Ammon's horn (tissue), 1 donor: ENCODE measurements at regions not wholly inside any gene's neighbourhood (a gene's known extent, or its start where the extent isn't known, plus 50 kb on each side); places are given as distances from the start of the nearest gene placed in this dataset.

Source experiments
- DNase-seq: peaks from one replicate; pipeline ENCODE4 v3.0.0-alpha.2; 2016; ENCODE audit warnings: low spot score

DNA sequence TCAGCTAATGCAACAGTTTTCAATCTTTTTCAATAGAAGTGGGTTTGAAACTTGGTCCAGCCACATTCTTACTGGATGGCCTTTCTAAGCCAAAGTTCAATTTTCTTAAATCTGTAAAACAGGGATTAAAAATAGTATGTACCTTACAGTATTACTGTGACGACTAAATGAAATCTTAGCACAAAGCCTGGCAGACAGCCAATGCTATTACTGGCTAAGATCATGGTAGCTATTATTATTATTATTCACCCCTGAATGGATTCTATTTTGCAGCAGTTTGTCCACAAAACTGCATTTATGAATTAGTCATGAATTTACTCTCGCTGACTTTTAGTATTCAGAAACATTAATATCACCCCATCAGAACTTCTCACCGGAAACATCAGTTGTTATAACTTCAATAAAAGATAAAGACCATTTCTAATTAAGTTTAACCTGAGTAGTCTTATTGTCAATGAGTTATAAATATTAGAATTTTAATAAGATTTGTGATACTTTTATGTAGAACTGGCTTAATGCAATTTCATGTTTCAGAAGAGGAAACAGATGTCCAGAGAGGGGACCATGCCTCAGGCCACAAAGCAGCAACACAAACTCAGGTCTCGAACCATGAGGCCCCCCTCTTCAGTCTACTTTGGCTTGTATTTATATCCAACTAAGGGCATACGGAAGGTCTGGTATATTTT is 468.2 kb downstream of the ARHGEF28 start:
- no peak for DNase-seq

DNA sequence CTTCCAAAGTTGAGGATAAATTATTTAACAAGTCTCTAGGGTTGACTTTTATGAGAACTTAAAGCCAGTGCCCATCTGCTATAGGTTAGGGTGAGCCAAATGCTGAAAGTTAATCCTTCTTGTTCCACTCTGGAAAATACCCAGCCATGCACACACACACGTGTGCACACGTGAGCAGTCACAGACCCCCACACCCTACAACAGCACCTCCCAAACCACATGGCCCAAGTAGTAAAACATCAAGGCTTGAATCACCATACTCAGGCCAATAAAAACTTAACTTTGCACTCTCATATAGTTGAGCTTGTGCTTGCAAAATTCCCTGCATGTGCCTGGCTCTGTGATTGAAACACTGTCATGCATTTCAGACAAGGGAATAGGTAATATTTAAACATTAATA is 467.6 kb downstream of the ARHGEF28 start:
- DNase-seq = no peak

DNA sequence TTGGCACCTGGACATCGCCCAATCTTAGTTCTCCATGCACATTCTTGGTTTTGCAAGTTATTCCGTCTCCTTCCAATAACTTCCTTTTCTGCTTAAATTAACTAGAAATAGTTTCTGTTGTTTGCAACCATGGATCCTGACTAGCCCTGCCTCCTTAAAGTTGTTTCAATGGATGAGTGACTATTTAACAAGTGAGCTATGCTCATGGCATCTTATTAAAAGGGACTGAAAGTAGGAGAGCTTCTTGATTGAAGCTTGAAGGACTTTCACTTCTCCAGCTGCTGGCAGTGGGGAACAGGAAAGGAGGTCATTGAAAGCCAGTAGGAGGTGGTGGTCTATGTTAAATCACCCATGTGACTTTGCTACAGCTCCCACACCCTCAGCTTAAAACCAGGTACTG is 466.8 kb downstream of the ARHGEF28 start:
- DNase-seq = no peak

DNA sequence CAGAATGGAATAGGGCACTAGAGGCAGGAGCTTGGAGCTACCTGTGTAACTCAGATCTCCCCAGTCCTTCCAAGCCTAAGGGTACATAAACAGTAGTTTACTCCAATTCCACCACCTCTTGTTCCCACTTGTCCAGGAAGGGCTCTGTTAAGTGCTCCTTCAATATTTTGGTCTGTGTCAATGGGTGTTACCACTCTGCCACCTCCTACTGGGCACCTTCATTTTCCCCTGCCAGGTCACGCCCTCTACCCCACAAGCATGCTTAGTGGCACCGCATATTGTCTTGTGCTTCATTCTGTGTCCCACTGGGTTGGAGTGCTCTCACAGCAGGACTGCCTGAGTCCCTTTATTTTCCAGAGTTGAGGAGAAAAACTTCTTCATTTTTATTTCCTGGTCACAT is 459.8 kb downstream of the ARHGEF28 start:
- DNase-seq = no peak

DNA sequence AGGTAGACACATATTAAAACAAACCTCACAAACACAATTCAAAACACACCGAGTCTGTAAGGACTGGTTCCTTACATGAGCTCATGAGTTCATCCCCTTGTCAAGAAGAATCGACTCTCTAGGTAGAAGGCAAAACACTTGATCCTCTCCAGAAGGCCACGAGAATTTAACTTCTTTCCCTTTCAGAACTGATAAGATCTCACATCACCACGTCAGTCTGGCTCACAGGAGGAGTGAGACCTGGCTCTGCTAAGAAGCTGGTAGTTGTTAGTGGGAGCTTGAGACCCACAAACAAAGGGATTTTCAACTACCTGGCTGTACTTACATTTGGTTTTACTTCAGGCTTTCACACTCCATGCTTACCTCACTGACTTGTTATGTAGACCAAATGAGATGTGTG is 459.2 kb downstream of the ARHGEF28 start:
- no peak for DNase-seq

DNA sequence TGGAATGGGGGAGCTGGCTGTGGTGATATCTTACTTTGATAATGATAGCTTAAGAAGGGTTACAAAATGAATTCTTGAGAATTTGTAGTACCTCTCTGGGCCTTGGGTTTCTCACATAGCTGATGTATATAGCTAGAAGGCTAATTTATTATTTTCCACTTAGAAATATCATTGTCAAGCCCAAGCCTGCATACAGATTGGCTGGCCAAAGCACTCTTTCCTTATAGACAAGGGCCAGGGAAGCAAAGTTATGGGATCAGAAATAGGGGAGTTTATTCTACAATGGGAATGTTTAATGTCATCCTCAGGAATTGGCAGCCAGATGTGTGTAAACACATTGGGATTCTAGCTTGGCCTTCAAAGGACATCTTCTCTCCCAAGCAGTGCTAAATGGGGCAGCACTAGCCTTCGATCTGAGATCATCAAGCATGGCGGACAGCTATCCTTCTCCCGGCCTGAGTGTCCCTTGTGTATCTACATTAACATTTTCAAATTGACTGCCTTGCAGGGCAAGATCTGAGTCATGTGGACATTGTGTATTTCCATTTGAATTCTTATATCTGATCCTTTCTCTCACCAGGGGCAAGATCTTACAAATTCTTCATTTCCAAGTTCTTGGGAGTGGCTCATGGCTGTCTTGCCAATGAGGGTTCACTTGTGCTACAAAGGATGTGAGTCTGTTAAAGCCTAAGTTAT is 457.2 kb downstream of the ARHGEF28 start:
- no peak for DNase-seq

DNA sequence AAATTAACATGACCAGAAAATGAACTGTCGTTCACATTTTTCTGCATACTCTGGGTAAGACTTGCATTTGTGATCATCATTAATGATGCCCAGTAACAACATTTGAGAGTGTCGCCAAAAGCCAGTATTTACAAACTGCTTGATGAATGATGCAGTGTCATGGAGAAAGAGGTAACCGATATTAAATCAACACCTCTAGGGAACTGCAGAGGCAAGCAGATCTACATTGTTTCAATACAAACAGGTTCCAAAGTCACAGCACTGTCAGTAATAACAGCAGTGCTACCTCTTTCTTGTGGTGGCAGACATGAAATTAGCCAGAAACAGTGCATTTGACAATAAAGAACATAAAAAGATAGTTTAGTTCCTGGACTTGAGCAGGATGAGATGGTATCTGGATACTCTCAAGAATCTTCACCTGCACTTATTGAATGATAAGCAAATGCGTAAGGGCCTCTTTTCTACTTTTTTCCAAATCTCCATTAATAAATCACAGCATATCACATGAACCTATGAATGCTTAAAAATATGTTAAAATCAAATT is 456.6 kb downstream of the ARHGEF28 start:
- no peak for DNase-seq

DNA sequence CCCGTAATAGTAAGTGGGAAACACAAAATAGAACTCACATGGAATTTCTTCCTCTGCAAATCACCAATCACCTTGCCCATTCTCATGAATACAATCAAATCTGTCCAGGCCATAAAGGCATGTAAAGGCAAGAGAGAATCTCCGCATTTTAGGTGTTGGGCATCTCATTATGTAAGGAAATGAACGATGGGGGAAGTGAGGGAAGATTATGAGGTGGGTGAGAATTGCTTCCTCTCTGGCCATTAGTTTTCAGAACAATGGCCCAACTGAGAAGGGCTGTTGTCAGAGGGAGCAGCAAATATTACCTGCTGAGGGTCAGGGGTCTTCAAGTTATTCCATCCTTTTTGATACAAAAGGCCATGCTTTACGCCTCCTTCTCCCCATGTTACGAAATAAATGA is 455.1 kb downstream of the ARHGEF28 start:
- DNase-seq = no peak

DNA sequence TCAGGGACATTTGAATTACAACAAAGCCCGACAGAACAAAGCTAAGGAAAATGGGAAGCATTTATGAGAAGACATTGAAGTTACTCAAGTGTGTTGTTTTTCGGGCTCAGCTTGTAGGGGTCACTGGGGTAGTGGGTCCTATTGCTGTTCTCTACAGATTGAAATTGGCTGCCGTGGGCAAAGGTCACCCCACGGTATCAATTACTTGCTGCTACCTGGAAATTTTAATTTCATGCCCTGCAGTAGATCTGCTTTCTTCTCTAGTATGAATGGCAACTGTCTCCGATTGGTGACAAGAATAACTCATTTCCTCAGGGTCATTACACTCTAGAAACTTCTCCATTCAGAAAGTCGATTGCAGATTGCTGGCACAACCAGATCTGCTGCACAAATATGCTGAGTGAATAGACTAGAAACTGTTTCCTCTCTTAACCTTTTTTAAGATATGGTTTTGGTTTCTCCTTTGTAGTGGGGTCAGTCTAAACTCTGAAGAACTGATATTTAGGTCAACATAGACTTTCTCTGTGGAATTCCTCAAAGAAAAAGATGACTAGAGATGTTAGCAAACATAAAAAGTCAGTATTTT is 454.1 kb downstream of the ARHGEF28 start:
- no peak for DNase-seq

DNA sequence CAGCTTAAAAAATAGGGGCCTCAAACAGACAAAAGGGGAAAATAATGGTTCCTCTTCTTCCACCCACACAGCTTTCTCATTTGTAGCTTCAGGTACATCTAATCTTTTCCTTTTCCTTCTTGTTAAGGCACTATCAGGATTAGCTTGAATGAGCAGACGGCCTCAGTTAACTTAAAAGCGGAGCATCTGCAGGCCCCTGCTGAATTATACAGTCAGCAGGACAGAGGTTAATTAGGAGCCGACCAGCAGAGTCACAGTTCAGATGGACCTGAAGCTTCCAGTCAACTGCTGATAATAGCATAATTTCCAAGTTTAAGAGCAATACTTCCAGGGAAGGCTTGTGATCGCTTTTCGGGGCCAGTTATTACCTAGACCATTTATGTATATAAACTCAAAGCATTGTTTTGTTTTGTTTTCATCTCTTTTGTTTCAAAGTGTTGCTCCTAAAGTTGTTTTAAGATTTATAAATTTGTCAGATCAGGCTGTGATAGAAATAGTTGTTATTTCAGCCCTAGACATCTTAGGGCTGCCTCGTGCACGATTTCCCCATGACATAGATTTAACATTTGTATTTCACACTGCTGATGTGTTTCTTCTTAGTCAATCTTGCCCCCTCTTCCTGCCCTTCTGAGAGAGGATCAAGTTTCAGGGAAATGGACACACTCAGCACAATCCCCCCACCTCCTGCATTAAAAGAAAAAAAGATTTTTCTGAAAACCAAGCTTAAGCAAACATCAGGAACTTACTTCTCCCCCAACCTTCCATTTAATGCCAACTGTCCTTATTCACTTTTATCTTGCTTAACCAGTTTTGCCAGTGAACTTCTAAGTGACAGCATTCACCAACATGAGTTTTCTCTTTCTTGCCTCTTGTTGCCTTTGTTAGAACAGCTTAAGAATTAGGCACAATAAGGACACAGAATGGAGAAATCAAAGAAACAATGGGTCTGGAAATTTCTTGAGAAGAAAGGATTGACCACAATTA is 449.8 kb downstream of the ARHGEF28 start:
- DNase-seq = no peak

DNA sequence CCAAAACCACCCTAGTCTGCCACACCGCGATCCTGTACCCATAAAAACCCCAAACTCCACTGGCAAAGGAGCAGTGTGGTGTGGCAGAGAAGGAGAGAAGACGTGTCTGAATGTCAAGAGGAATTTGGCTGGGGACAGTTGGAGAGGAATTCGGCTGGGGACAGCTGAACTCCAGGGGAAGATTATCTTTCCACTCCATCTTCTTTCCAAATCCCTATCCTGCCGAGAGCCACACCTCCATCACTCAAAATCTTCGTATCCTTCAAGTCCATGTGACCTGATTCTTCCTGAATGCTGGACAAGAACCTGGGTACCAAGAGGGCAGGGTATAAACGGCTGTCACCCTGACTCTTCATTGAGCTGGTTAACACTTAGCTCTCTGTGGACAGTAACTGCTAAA is 448.1 kb downstream of the ARHGEF28 start:
- no peak for DNase-seq

DNA sequence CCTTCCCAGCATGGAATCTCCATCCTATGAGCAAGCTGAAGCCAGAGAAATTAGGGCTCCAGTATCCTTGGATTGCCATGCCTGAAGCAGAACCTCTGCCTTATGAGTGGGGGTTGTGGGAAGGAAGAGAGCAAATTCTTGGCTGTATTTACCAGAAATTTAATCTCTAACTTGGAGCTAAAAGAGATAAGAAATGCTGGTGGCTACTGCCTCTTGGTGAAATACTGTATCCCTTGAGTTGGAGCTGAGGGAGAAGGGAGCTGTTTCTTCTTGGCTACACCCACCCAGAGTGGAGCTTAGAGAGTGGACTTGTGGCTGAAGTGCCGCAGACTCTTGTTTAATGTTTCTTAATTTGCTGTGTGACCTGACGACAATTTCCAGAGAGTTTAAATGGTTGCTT is 447.3 kb downstream of the ARHGEF28 start:
- DNase-seq = no peak

DNA sequence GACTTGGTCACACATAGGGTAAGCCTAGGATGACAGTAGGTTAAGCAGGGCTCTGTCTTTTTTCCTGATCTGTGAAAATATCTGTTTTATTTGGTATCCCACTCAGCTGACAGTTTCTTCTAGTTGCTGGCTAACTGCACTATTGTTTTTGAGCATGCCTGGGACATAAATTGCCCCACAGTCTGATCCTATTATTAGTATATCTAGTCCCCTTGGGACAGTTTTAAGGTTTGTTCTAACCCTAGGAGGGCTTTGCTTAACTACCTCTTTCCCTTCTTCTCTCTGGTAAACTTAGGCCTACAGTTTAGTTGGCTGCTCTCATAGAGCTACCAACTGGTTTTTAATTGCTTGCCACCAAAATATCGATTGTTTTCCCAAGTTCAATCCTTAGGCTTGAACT is 446.6 kb downstream of the ARHGEF28 start:
- no peak for DNase-seq

DNA sequence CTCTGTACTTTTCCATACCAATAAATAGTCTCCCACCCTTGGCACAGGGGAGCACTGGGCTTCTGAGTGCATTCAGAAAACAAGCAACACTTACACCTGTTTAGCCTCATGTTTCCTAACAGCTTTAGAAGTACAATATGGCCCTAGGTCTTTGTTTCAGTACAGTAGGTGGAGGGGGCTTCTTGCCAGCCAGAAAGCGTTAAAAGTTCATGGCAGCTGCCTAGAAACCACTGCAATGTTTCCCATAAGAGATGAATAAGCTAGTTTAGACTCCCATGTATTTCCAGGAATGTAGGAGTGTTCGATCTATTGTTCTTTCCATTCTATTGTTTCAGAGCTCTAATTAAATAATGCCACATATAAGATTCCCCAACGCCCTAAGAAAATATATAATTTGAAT is 444.8 kb downstream of the ARHGEF28 start:
- no peak for DNase-seq

DNA sequence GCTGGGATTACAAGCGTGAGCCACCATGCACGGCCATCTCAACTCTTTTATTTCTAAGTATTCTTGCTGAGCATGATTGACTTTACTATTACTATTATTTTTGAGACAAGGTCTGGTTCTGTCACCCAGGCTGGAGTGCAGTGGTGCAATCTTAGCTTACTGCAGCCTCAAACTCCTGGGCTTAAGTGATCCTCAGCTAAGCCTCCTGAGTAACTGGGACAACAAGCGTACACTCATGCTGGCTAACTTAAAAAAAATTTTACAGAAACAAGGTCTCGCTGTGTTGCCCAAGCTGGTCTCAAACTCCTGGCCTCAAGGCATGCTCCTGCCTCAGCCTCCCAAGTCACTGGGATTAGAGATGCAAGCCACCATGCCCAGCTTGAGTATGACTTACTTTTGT is 443.7 kb downstream of the ARHGEF28 start:
- no peak for DNase-seq

DNA sequence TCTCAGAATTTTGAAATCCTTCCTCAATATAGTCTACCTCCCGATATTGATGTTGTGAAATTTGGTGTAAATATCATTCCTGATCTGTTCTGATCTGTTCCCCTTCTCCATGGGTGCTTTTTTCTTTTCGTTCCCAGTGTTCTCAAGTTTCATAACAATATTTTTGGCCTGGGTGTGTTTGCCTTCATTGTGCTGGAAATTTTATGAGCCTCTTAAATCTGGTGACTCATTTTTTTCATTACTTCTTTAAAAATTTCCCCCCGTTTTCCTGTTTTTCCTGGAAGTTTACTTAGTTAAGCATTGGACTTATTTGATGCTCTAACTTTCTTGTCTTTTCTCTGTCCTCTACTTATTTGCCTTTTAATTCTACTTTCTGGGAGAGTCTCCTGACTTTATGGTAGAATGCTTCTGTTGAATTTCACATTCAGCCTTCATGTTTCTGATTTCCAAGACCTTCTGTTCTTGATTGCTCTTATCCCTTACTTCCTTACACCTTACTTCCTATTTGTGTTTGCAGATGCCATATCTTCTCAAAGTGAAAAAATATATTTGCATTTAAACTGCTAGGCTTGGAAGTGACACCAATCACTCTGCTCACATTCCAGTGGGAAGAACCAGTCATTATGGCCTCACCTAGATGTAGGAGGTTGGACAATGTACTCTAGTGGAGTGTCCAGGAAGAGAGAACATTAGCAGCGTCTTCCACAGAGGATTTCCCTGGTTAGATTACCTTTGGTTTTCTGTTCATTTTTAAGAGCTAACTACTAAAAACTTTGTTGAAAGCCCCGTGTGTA is 441.9 kb downstream of the ARHGEF28 start:
- no peak for DNase-seq

DNA sequence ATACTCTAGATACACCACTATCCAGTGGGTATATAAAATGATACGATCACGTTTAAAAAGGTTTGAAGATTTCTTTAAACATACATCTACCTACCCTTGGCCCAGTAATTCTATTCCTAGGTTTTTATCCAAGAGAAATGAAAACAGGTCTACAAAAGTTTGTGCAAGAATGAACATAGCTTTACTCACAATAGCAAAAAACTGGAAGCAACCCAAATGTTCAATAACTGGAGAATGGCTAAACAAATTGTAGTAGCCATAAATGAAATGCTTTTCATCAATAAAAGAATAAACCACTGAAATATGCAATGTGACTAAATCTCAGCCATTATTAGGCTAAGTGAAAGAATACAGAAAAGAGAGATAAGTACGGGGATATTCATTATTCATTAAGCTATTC is 438.9 kb downstream of the ARHGEF28 start:
- no peak for DNase-seq

DNA sequence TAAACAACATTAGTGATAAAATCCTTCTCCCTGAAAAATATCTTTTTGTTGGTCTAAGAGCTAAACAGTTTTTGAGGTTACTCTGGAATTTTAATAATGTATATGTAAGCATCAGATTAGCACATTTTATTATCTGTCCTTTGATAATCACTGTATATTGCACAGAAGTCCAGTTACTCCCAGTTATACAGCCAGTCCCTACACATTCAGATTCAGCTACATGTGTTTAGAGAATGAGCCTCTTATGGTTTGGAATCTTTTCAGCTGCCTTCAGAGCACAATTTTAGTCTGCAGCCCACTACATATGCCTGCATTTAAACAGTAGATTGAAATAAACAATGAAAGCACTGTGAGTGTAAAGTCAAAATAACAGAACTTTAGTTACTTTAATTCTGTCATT is 438.2 kb downstream of the ARHGEF28 start:
- DNase-seq = no peak

DNA sequence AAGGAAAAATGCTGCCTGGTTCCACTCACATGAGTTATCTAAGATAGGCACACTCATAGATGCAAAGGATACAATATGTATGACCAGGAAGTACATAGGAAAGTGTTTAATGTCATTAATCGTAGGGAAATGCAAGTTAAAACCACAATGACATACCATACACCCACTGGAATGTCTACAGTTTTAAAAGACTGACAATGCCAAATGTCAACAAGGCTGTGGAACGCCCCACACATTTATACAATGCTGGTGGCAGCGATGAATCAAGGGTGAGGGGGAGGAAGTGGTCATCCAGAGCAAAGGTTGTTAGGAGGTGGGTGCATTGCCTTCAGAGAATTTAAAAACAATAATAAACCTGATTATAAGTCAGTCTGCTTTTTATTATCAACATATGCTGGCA is 437.8 kb downstream of the ARHGEF28 start:
- DNase-seq = no peak

DNA sequence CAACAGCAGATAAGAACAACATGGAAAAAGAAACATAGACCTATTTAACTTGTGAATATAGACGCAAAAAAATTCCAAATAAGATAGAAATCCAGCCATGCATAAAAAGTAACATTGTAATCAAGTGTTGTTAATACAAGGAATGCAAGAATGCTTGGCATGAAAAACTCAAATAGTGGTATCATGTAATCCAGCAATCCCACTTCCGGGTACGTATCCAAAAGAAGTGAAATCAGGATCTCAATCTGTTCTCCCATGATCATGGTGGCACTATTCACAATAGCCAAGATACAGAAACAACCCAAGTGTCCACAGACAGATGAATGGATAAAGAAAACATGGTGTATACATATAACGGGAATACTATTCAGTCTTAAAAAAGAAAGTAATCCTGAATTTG is 437.4 kb downstream of the ARHGEF28 start:
- no peak for DNase-seq

DNA sequence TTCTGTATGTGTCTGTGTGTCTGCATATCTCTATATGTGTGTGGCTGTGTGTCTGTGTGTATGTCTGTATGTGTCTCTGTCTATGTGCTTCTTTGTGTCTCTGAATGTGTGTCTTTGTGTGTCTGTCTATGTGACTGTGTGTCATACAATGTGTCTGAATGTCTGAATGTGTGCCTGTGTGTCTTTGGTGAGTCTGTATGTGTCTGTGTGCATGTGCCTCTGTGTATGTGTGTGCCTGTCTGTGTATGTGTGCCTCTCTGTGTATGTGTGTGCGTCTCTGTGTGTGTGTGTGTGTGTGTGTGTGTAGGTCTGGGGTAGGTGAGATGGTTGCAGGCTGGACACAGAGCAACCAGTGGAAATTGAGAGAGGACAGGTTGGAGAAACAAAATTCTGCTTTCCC is 435.3 kb downstream of the ARHGEF28 start:
- no peak for DNase-seq
